SK-N-SH treated with all-trans-retinoic acid at 6 μM for 48 hours (cell line): ENCODE measurements at regions not wholly inside any gene's neighbourhood (a gene's known extent, or its start where the extent isn't known, plus 50 kb on each side); places are given as distances from the start of the nearest gene placed in this dataset.

Experiments used
- ESRRG ChIP-seq: fragments of 250-450 bp; sonication (Bioruptor Pico); IDR thresholded peaks from 2 replicates; pipeline ENCODE4 v1.6.1; 2021; ENCODE audit warnings: mild to moderate bottlenecking
- SNAI2 ChIP-seq: fragments of 250-450 bp; sonication (Bioruptor Pico); IDR thresholded peaks from 2 replicates; pipeline ENCODE4 v1.5.0; 2020; ENCODE audit warnings: mild to moderate bottlenecking, moderate library complexity
- ZFP3 ChIP-seq: fragments of 250-450 bp; sonication (Bioruptor Pico); IDR thresholded peaks from 2 replicates; pipeline ENCODE4 v1.5.0; 2020; ENCODE audit warnings: mild to moderate bottlenecking, moderate library complexity
- TF ChIP-seq, protein P1 (sequence below): fragments of 250-450 bp; sonication (Bioruptor Pico); IDR thresholded peaks from 2 replicates; pipeline ENCODE4 v1.5.1; 2020; ENCODE audit warnings: low read depth, mild to moderate bottlenecking, moderate library complexity

DNA sequence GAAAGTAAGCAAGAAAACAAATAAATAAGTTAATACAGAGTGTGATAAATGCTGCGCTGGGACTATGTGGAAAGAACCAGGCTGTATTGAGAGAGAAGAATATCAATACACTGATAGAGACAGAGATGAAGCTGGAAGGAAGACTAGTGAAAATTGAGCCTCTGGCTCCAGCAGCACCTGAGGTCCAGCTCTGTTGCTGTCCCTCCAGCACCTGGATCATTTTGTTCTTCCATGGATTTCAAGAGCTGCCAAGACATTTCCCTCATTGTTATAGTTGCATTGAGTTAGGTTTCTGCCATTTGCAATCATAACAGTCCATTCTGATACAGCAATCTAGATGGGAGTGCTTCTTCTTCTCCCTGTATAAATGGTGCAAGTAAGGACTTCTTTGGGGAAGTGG, 242.7 kb upstream of the FGGY start:
- TF ChIP-seq SNAI2 (no peak), ZFP3 (no peak), ESRRG (CRISPR knock-in tag) (no peak)
- TF ChIP-seq, protein P1, sequence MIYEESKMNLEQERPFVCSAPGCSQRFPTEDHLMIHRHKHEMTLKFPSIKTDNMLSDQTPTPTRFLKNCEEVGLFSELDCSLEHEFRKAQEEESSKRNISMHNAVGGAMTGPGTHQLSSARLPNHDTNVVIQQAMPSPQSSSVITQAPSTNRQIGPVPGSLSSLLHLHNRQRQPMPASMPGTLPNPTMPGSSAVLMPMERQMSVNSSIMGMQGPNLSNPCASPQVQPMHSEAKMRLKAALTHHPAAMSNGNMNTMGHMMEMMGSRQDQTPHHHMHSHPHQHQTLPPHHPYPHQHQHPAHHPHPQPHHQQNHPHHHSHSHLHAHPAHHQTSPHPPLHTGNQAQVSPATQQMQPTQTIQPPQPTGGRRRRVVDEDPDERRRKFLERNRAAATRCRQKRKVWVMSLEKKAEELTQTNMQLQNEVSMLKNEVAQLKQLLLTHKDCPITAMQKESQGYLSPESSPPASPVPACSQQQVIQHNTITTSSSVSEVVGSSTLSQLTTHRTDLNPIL (CRISPR knock-in tag), result no peak
